22Rv1 (cell line): ENCODE measurements at regions not wholly inside any gene's neighbourhood (a gene's known extent, or its start where the extent isn't known, plus 50 kb on each side); places are given as distances from the start of the nearest gene placed in this dataset.

ENCODE experiments used
- ZFX ChIP-seq: fragments of 450-650 bp; IDR thresholded peaks from 2 replicates; pipeline ENCODE4 v1.6.1; 2017; ENCODE audit warnings: antibody characterized with exemption, borderline replicate concordance
- TF ChIP-seq, protein P1 (sequence below): fragments of 450-650 bp; IDR thresholded peaks from 2 replicates; pipeline ENCODE4 v1.5.1; 2017; ENCODE audit warnings: mild to moderate bottlenecking

DNA sequence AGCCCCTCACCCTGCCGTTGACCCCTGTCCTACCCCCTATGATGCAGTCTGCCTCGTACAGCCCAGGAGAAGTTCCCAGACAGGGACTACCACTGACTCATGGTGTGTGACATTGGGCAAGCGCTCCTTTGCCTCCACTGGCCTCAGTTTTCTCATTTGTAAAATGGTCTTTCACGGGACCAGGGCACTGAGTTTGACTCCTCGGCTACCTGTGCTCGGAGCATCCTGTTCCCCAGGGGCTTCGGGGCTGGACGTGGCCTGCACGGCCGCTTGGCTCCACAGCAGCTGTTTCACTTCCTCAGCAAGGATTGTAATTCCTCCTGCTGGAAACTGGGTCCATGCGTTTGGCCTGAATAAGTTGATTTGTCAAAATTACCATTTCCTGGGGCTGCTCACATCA, 277.3 kb downstream of the MATN1 start:
- TF ChIP-seq, protein P1, sequence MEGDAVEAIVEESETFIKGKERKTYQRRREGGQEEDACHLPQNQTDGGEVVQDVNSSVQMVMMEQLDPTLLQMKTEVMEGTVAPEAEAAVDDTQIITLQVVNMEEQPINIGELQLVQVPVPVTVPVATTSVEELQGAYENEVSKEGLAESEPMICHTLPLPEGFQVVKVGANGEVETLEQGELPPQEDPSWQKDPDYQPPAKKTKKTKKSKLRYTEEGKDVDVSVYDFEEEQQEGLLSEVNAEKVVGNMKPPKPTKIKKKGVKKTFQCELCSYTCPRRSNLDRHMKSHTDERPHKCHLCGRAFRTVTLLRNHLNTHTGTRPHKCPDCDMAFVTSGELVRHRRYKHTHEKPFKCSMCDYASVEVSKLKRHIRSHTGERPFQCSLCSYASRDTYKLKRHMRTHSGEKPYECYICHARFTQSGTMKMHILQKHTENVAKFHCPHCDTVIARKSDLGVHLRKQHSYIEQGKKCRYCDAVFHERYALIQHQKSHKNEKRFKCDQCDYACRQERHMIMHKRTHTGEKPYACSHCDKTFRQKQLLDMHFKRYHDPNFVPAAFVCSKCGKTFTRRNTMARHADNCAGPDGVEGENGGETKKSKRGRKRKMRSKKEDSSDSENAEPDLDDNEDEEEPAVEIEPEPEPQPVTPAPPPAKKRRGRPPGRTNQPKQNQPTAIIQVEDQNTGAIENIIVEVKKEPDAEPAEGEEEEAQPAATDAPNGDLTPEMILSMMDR, result no peak
- no peak for TF ChIP-seq ZFX
